GM19455 (cell line): ENCODE measurements at regions not wholly inside any gene's neighbourhood (a gene's known extent, or its start where the extent isn't known, plus 50 kb on each side); places are given as distances from the start of the nearest gene placed in this dataset.
"Not testable (repeated sequence)": the region's sequence is repeated elsewhere in the genome, so short reads cannot be mapped to it uniquely, and the experiment has no call there.

Source experiments
- ATAC-seq: cut with Tn5 transposase; IDR thresholded peaks from one replicate; pipeline ENCODE4 v1.9.1; 2021; ENCODE audit not compliant: unreplicated experiment

GRCh38 chr1:65020774-65021173 lies 54.4 kb upstream of the JAK1 start:
- ATAC-seq: no peak

DNA sequence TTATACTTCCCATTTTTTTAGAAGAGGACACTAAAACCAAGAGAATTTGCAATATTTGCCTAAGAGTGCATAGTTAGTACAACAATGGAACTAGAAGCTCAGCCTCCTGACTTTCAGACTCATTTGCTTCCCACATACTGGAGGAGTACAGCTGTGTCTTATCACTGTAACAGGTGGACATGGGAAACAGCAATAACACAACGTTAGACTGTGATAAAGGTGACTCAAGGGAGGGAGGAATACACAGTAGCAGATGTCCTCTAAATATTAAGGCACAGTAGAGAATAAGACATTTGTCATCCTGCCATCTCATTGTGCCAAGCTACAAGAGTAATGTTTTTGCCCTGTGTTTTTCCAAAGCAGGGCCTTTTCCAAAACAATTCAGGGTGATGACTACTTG lies 55.4 kb upstream of the JAK1 start:
- ATAC-seq: no peak

GRCh38 chr1:65022216-65022615 lies 55.9 kb upstream of the JAK1 start:
- ATAC-seq: no peak

GRCh38 chr1:65025794-65026193 lies 59.4 kb upstream of the JAK1 start:
- ATAC-seq: no peak

- no peak for ATAC-seq
Observed at GRCh38 chr1:65026235-65026634, 59.9 kb upstream of the JAK1 start.

DNA sequence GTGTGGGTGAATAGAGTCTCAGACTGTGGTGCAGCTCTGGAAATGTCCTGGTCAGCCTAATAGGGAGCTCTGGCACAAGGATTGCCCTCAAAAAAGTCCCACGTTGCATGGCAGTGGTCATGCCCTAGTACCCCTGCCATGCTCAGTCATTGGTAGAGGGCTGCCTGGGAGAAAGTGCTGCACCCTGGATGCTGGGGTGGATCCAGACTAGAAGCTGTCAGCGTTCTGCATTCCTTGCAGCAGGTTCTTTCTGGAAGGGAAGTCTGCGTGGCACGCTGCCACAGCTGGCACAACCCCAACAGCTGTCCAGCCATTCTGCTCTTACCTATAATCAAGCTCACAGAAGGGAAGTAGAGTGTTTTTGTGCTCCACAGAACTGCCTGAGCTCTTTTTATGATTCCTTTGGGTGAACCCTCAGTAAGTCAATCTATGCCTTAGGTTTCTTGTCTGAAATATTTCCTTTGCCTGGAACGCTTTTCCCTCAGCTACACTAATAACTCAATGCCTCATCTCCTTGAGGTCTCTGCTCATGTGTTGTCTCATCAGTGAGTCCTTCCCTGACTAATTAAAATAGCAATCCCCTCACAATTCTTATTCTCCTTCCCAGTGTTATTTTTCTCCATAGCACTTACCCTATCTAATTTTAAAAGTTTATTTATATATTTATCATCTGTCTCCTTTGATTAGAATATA lies 61.5 kb upstream of the JAK1 start:
- ATAC-seq: no peak

DNA sequence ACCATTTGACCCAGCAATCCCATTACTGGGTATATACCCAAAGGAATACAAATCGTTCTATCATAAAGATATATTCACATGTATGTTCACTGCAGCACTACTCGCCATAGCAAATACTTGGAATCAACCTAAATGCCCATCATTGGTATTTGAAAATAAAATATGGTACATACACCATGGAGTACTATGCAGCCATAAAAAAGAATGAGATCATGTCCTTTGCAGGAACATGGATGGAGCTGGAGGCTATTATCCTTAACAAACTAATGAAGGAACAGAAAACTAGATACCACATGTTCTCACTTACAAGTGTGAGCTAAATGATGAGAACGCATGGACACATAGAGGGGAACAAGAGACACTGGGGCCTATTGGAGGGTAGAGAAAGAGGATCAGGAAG lies 63.1 kb upstream of the JAK1 start:
- not testable (repeated sequence) for ATAC-seq

DNA sequence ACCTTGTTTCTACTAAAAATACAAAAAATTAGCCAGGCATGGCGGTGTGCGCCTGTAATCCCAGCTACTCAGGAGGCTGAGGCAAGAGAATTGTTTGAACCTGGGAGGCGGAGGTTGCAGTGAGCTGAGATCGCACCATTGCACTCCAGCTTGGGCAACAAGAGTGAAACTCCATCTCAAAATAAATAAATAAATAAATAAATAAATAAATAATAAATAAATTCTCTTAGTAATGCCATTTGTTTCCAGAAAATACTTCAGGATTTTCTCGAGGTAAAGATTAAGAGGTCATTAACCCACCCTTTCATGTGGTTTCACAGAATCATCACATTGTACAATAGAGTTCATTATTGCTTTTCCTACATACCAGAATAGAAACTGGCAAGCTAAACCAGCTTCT lies 68.5 kb upstream of the JAK1 start:
- ATAC-seq: not testable (repeated sequence)

GRCh38 chr1:65036570-65037051 lies 70.3 kb upstream of the JAK1 start:
- no peak for ATAC-seq

- no peak for ATAC-seq
Observed at GRCh38 chr1:65039066-65039465, 72.7 kb upstream of the JAK1 start.

DNA sequence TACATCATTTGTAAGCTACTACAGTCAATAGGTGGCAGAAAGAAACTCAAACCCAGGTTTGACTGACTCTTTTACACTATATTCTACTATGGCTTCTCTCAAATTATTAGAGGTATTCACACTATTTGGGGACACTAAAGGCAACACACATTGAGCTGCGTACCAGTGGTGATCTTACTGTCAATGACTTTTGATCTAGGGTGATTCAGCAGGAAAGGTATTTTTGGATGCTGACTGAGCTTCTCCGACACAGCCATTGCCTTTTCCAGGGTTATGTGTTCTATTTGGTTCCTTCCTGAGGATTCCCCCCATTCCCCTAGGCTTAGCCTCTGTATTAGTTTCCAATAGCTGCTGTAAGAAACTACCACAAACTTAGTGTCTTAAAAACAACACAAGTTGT lies 73.2 kb upstream of the JAK1 start:
- no peak for ATAC-seq

GRCh38 chr1:65042467-65042866 lies 76.1 kb upstream of the JAK1 start:
- ATAC-seq: no peak

GRCh38 chr1:65044411-65044810 lies 78.1 kb upstream of the JAK1 start:
- no peak for ATAC-seq

DNA sequence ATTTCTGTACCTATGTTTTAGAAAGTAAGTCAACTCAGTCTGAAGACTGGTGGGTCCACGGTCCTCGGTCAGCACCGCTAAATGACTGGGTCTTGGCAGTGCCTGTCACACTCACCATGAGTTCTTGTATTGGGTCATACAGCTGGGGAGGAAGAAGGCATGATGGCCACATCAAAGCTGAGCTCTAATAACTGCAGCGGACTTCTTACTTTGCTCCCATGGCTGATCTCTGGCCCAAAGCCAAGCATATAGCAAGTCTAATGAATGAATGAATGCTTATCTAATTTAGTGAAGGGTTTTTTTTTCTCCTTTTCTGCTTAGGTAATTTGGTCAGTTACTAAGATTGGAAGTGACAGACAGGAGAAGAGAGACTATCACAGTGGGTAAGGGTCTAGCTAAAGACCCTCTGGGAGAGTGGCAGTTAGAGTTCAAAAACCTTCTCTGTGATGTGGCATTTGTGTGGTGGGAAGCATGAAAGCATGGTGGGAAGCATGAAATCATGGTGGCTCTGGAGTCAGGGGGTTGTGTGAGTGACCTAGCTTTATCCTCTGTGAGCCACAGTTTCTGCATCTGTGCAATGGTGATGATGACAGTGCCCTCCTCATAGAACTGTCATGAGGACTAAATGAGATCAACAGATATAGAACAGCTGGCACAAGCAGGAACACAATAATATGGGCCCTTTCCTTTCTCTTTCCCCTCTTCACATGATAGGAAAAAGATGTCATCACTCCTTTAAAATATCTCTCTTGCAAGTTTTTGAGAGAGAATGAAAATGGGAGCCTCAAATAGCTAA lies 78.9 kb upstream of the JAK1 start:
- no peak for ATAC-seq

DNA sequence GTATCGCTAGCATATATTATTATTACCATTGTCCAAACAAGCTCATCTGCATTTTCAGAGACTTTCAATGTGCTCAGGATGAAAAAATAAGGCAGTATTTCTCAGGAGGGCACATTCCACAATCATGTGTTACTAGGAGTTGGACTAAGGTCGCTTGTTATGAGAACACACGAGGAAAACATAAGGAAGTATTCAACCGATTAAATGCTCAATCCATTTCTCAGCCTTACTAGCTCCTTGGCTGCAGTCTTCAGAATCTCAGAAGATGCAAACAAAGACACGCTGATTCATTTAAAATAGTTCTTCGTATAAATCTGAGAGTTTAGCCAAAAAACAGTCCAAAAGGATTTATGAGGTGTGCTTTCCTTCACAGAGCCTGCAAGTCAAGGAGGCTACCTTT lies 82.0 kb upstream of the JAK1 start:
- no peak for ATAC-seq

DNA sequence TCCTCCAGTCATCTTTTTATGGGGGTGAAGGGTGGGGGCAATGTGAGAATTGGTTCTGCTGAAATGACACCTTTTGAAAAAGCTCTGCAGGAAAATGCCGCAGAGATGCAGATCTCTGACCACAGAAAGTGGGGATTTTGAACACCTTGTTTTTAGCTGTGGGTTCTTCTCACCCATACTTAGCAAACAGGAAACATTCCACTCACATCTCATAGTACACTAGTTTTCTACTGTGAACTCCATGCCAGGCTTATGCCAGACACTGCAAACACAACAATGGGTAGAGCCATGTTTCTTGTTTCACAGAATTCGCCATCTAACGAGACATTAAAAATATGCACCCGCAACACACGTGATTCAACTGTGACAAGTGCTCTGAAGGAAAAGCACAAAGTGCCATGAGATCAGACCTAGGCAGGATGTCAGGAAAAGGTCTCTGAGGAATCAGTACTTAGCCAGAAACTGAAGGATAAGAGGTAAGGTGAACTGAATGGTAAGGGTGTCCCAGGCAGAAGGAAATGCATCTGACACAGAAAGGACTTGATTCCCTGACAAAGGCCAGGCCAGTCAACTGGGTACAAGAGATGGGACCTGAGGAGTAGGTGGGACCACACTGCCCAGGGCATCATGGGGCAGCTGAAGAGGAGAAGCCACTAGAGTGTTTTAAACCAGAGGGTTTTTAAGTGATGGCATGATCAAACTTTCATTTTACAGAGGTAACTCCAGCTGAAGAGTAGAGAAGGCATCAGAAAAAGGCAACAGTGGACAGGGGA lies 83.8 kb upstream of the JAK1 start:
- no peak for ATAC-seq

GRCh38 chr1:65050735-65051134 lies 84.4 kb upstream of the JAK1 start:
- no peak for ATAC-seq

DNA sequence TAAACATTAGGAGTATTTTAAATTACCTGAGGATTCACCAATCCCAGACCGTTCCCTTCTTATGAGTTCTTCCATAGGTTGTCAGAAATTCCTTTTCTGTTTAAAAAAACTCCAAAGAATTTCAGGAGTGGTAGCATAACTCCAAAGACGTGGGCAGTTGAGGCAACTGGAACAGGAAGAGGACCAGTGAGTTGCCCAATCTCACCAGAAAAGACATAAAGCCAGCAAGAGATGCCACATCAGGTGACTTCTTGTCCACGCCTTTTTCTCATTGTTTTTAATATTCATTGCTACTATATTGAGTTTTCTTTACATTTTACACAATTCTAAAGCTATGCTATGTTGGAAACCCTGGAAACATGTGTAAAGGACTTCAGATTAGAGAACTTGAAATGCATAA lies 88.1 kb upstream of the JAK1 start:
- no peak for ATAC-seq

- ATAC-seq: no peak
Observed at GRCh38 chr1:65055747-65056146, 89.4 kb upstream of the JAK1 start.

- ATAC-seq: no peak
Observed at GRCh38 chr1:65056234-65056633, 89.9 kb upstream of the JAK1 start.

GRCh38 chr1:65056866-65057265 lies 90.5 kb upstream of the JAK1 start:
- no peak for ATAC-seq
